ENCODE measurements at regions not wholly inside any gene's neighbourhood (a gene's known extent, or its start where the extent isn't known, plus 50 kb on each side); places are given as distances from the start of the nearest gene placed in this dataset.

- no peak for DNase-seq (ENCODE audit: low spot score)
These were observed 63.5 kb downstream of the DNTTIP2 start for GRCh38 chr1:93815366-93816110.

- DNase-seq (ENCODE audit: low spot score) = no peak
These were observed 64.1 kb downstream of the DNTTIP2 start for GRCh38 chr1:93814795-93815340.

- peak; percentile 73 for DNase-seq (ENCODE audit: low spot score)
These were observed 64.8 kb downstream of the DNTTIP2 start for GRCh38 chr1:93814059-93814794.

DNA sequence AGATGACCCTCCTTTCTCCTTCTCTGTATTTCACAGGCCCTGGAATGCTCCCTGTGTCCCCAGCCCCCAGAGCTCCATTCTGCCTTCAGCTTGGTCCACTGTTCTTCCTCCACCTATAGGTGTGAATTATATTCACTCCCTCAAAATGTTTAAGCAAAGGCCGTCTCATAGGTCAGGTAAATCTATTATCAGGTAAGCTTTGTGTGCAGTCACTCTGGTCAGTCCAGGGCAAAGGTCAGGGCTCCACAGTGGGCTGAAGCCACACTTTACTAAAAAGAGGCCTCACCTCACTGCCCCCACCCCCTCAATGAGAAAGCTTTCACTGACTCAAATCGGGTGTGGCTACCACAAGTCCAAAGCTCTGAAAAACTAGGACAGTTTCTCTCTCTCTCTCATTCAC lies 65.9 kb downstream of the DNTTIP2 start:
- peak; percentile 41 for DNase-seq (ENCODE audit: low spot score)

DNA sequence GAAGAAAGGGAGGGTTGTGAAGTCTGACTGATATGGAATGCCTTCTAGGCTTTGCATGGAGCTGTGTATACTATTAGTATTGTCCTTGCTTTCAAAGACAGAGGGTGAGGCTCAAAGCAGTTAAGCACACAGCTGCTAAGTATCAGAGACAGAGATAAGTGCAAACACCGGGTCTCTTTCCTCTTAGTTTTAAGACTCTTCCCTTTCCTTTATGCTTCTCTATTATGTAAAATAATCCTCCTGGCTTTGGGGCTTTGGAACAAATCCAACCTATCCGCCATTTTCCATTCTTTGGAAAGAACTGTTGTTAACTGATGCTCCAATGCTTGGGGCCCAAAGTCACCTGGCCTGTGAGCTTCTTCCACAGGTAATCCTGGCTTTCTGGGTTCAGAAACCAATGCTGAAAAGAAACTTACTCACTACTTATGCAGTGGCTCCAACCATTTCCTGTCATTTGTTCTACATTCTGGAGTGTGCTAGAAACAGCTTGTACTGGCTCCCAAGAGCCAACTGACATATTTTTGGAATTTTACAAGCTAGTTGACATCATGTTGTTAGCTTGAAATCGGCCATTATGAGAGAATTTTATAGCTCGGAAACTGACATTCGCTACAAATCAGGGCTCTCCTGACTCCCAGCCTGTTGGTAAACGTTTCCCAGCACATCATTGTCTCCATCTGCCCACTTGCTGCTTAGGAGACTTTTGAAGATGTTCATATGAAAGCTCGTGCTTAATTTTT lies 67.5 kb downstream of the DNTTIP2 start:
- peak; percentile 29 for DNase-seq (ENCODE audit: low spot score)

DNA sequence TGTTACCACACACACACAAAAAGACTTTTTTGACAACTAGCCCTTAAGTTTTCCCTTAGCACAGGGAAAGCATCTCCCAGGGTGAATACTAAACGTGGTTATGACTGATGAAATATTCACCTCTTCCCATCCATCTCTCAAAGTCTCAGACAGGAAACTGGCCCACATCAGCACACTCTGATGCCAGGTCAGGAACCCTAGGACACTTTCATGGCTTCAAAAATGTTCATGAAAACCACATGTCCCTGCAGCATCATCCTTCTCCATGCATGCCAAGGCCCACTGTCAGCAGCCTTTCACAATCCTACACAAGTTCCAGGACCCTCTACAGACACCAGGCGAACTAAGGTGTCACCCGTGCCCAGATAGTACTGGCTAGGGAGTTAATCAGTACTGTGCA lies 68.7 kb downstream of the DNTTIP2 start:
- peak; percentile 58 for DNase-seq (ENCODE audit: low spot score)

- no peak for DNase-seq (ENCODE audit: low spot score)
These were observed 70.1 kb downstream of the DNTTIP2 start for GRCh38 chr1:93808871-93809270.

GRCh38 chr1:93807311-93807930 lies 71.6 kb downstream of the DNTTIP2 start:
- DNase-seq (ENCODE audit: low spot score) = no peak

GRCh38 chr1:93805027-93805610 lies 73.9 kb downstream of the DNTTIP2 start:
- DNase-seq (ENCODE audit: low spot score) = peak; percentile 35

DNA sequence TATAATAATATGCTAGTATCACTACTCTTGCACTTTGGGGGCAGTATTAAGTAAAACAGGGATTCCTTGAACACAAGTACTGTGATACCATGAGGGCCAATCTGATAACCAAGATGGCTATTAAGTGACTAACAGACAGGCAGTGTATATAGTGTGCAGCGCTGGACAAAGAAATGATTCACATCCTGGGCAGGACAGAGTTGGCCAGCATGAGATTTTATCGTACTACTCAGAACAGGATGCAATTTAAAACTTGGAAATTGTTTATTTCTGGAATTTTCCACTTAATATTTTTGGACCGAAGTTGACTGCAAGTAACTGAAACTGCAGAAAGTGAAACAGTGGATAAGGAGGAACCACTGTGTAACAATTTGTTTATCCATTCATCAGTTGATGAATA lies 74.6 kb downstream of the DNTTIP2 start:
- DNase-seq (ENCODE audit: low spot score) = peak; percentile 71

DNA sequence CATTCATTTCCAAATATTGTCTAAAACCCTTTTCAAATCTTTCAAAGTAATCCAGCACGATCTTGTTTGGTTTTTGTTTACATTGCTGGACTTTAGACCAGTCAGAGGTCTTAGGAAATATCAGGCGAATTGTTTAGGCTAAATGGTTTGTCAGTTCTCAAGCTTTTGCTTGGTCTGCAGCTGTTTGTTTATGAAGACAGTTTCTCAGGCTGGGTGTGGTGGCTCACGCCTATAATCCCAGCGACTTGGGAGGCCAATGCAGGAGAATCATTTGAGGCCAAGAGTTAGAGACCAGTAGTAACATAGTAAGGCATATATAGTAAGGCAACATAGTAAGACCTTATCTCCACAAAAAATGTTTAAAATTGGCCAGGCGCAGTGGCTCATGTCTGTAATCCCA lies 77.5 kb downstream of the DNTTIP2 start:
- DNase-seq (ENCODE audit: low spot score) = no peak

GRCh38 chr1:93800856-93801255 lies 78.2 kb downstream of the DNTTIP2 start:
- no peak for DNase-seq (ENCODE audit: low spot score)

DNA sequence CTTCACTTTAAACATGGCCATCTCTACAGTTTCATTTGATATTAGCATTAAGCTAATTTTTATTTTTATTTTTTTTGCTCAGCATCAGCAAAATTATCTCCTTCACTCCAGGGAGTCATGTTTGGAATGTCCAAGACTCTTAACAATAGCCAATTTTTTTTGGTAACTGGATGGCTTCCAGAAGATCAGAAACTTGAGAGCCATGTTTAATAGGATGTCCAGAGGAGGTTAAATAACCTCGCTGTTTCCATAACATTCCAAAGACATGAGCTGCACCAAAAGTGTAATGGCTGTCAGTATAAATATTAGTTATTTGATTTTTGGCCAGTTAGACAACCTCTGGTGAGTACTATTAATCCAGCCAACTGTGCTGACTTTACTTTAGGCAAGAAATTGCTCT lies 80.7 kb downstream of the DNTTIP2 start:
- peak; percentile 37 for DNase-seq (ENCODE audit: low spot score)

DNA sequence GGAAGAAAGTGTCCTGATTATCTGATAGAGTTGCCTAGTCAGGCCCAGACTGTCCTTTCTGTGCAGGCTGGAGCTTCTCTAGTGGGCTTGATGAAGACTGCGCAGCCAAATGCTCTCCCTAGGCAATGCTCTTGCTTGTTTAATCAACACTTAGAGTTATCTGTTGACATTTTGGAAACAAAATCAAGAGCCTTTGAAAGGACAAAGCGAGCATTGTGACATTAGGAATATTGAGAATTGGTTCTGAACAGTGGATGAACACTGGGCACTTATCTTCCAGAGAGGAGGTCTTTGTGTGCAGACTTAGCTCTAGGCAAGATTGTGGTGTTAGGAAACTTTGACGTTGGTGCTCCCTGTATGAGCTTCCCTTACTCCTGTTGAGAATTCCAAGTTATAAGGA lies 94.5 kb downstream of the DNTTIP2 start:
- DNase-seq (ENCODE audit: low spot score) = no peak

GRCh38 chr1:93783876-93784275 lies 95.1 kb downstream of the DNTTIP2 start:
- no peak for DNase-seq (ENCODE audit: low spot score)

- peak; percentile 20 for DNase-seq (ENCODE audit: low spot score)
These were observed 98.0 kb upstream of the BCAR3 start for GRCh38 chr1:93779540-93780165.

DNA sequence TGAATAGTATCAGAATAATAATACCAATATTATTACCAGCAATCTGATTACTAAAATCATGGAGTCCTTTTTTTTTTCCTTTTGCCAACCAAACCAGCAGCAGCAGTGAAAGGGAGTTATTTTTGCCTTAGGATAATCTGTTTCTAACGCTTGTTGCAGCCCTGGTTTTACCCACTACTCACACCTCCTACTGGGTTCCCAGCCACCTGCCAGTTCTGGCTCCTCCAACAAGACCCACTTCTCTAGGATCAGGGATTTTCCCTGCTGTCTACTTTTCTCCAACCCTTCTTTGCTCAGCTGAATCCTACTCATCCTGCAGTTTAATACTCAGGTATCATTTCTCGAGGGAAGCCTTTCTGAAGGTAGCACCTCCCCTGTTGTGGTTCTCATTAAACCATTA lies 96.8 kb upstream of the BCAR3 start:
- DNase-seq (ENCODE audit: low spot score) = no peak

DNA sequence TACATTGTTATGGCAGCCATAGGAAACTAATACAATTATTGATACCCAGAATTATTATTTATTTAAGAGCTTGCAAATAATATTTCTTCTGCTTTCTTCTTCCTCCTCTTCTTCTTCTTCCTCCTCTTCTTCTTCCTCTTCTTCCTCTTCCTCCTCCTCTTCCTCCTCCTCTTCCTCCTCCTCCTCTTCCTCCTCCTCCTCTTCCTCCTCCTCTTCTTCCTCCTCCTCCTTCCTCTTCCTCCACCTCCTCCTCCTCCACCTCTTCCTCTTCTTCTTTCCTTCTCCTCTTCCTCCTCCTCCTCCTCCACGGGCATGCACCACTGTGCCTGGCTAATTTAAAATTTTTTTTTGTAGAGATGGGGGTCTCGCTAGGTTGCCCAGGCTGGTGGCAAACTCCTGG lies 95.6 kb upstream of the BCAR3 start:
- DNase-seq (ENCODE audit: low spot score) = no peak

GRCh38 chr1:93776728-93777127 lies 95.1 kb upstream of the BCAR3 start:
- no peak for DNase-seq (ENCODE audit: low spot score)

- DNase-seq (ENCODE audit: low spot score) = no peak
These were observed 93.6 kb upstream of the BCAR3 start for GRCh38 chr1:93775224-93775623.

DNA sequence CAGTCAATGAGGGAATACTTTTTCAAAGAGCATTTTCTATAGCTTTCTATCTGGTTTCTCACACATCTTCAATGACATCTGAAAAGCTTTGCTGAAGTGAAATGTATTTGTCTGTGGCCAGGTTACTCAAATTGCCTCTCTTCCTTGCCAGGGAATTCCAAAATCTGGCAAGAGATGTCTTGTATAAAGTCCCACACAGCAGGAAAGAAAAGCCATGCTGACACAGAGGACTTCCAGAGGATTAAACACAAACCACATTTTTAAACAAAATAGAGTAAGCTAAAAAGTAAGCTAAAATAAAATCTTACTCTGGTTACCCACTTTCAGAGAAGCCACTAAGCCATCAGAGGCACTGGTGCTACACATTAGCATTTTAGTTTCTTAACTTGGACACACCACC lies 93.1 kb upstream of the BCAR3 start:
- no peak for DNase-seq (ENCODE audit: low spot score)

Data from AG20443 (cell line).